B cell (primary cell): ENCODE measurements at regions not wholly inside any gene's neighbourhood (a gene's known extent, or its start where the extent isn't known, plus 50 kb on each side); places are given as distances from the start of the nearest gene placed in this dataset.
"Not testable (repeated sequence)": the region's sequence is repeated elsewhere in the genome, so short reads cannot be mapped to it uniquely, and the experiment has no call there.

Source experiments
- ATAC-seq: fragments of 200-7000 bp; cut with Tn5 transposase; one replicate; pipeline ENCODE4 v1.10.0; 2021; ENCODE audit warnings: low read depth, mild to moderate bottlenecking, moderate number of reproducible peaks, moderate library complexity
- CTCF ChIA-PET: fragments of 350-600 bp; sonication (Branson Sonifier 250); formaldehyde crosslinking; loops from one replicate; lab custom pipeline; 2021; ENCODE audit warnings: antibody characterized with exemption, inconsistent platforms; lab: Charles Lee
- POLR2A ChIA-PET: fragments of 350-600 bp; sonication (Branson Sonifier 250); formaldehyde crosslinking; loops from one replicate; lab custom pipeline; 2021; ENCODE audit warnings: antibody characterized with exemption; lab: Charles Lee
- DNase-seq: peaks from one replicate; pipeline ENCODE4 v3.0.0; 2013
- H2AFZ ChIP-seq: 2 replicates; pipeline ENCODE4 v1.6.1; 2012; ENCODE audit warnings: mild to moderate bottlenecking, low read depth, low read length; ENCODE audit not compliant: insufficient read depth, poor library complexity, severe bottlenecking
- H3K27ac ChIP-seq, 2 donors: 1 replicate in 1 of 2; 2 replicates in 1 of 2; pipeline ENCODE4 v1.5.1; 2012 to 2013; ENCODE audit warnings: low read length in 2 of 2, mild to moderate bottlenecking in 2 of 2, moderate library complexity in 1 of 2
- H3K27me3 ChIP-seq, 4 experiments: fragments of 200-600 bp in 1 of 4; sonication (generic) in 1 of 4; replicated peaks in 1 of 4; 1 replicate in 2 of 4; 2 replicates in 2 of 4; pipeline versions ENCODE4 v1.6.1 to v1.7.0; 2013 to 2016; ENCODE audit warnings: low read length in 3 of 4, mild to moderate bottlenecking in 2 of 4, mixed read lengths in 1 of 4, moderate library complexity in 1 of 4; ENCODE audit not compliant: insufficient read depth in 4 of 4, control insufficient read depth in 3 of 4; ENCODE audit errors: control extremely low read depth in 1 of 4
- H3K36me3 ChIP-seq, 2 experiments: replicated peaks in 1 of 2; 1 replicate in 1 of 2; 2 replicates in 1 of 2; pipeline versions ENCODE4 v1.6.1 to v1.7.1; 2013; ENCODE audit warnings: low read length in 1 of 2; ENCODE audit not compliant: insufficient read depth in 2 of 2, control insufficient read depth in 1 of 2; ENCODE audit errors: control extremely low read depth in 1 of 2, extremely low read depth in 1 of 2
- H3K4me1 ChIP-seq, 2 donors: fragments of 200-600 bp in 1 of 2; sonication (generic) in 1 of 2; 1 replicate in 1 of 2; 2 replicates in 1 of 2; pipeline versions ENCODE4 v1.5.1 to v1.6.1; 2013 to 2017; ENCODE audit warnings: low read length in 2 of 2; ENCODE audit not compliant: control insufficient read depth in 2 of 2, insufficient read depth in 2 of 2
- H3K4me2 ChIP-seq: replicated peaks from 2 replicates; pipeline ENCODE3; 2012; ENCODE audit warnings: mild to moderate bottlenecking, low read depth, low read length; ENCODE audit not compliant: poor library complexity, severe bottlenecking
- H3K4me3 ChIP-seq, 5 experiments: fragments of 200-600 bp in 1 of 5; sonication (generic) in 1 of 5; 1 replicate in 3 of 5; 2 replicates in 2 of 5; pipeline versions ENCODE4 v1.5.1 to v1.7.0; 2011 to 2016; ENCODE audit warnings: low read length in 4 of 5, mild to moderate bottlenecking in 4 of 5, low read depth in 2 of 5, control low read depth in 1 of 5, moderate library complexity in 1 of 5; ENCODE audit not compliant: insufficient read depth in 1 of 5; ENCODE audit errors: control extremely low read depth in 1 of 5, extremely low read depth in 1 of 5
- H3K79me2 ChIP-seq: fragments of 200-600 bp; sonication (generic); one replicate; pipeline ENCODE4 v1.6.0; 2016; ENCODE audit warnings: low read length; ENCODE audit not compliant: control insufficient read depth, insufficient read depth
- H3K9ac ChIP-seq: fragments of 200-600 bp; sonication (generic); 2 replicates; pipeline ENCODE4 v1.6.1; 2017; ENCODE audit warnings: mild to moderate bottlenecking, low read length, moderate library complexity
- H3K9me3 ChIP-seq, 3 donors: one replicate each; pipeline versions ENCODE4 v1.6.1 to v1.7.1; 2013; ENCODE audit warnings: low read length in 2 of 3; ENCODE audit not compliant: control insufficient read depth in 2 of 3, insufficient read depth in 1 of 3; ENCODE audit errors: control extremely low read depth in 1 of 3
- H4K20me1 ChIP-seq: 2 replicates; pipeline ENCODE4 v1.6.0; 2012; ENCODE audit warnings: mild to moderate bottlenecking, low read length; ENCODE audit not compliant: insufficient read depth, control insufficient read depth, poor library complexity, severe bottlenecking
- H3K27ac Mint-ChIP-seq: one replicate; pipeline ENCODE4 v1.8.0; 2021; ENCODE audit warnings: mixed read lengths
- H3K27me3 Mint-ChIP-seq: one replicate; pipeline ENCODE4 v1.8.0; 2021; ENCODE audit warnings: mixed read lengths
- H3K4me1 Mint-ChIP-seq: one replicate; pipeline ENCODE4 v1.8.0; 2021; ENCODE audit warnings: mixed read lengths
- H3K4me3 Mint-ChIP-seq: one replicate; pipeline ENCODE4 v1.8.0; 2021; ENCODE audit warnings: mixed read lengths
- H3K9me3 Mint-ChIP-seq: one replicate; pipeline ENCODE4 v1.8.0; 2022; ENCODE audit warnings: mixed read lengths; ENCODE audit not compliant: insufficient read depth
- CTCF ChIP-seq: fragments of 200-600 bp; IDR thresholded peaks from one replicate; pipeline ENCODE4 v1.8.0; 2022; ENCODE audit warnings: antibody characterized with exemption, mild to moderate bottlenecking
- EZH2 ChIP-seq: IDR thresholded peaks from 2 replicates; pipeline ENCODE4 v1.6.1; 2012; ENCODE audit warnings: borderline replicate concordance, low read depth, mild to moderate bottlenecking, moderate library complexity, low read length; ENCODE audit not compliant: insufficient read depth, poor library complexity, severe bottlenecking
- WGBS: methylation state at CpG from one replicate; pipeline ENCODE4 v1.1.5; 2013; ENCODE audit warnings: missing lambda C conversion rate; ENCODE audit not compliant: insufficient coverage; 5-methylcytosine and 5-hydroxymethylcytosine counted together
- intact Hi-C: fragments of 100-400 bp; cut with micrococcal nuclease; formaldehyde crosslinking; loops from one replicate; pipeline ENCODE4 v1.10.0; 2022

DNA sequence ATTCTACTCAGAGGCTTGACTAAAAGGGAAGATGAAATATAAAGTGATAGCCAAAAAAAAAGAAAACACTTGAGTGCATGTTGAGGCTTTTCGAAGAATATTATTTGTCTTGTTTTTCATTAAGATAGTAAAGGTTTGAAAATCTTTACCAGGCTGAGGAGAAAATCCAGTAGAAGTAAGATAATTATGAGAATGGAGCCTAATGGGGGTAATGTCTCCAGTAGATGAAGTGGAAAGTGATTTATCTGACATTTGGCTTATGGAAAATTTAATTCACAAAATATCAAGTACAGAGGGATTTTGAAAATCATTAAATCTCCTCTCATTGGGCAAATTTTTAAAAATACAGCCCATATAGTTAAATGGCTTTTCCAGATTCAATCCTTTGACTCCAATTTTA is 274.9 kb downstream of the SPRY2 start:
- POLR2A ChIA-PET: no interaction called here

GRCh38 chr13:80062416-80062815 is 278.5 kb downstream of the SPRY2 start:
- DNase-seq, H3K27ac ChIP-seq, H3K9me3 Mint-ChIP-seq, intact Hi-C loops, H3K9me3 ChIP-seq, H3K4me3 ChIP-seq, ATAC-seq, H3K4me1 ChIP-seq, CTCF ChIA-PET, H3K4me3 Mint-ChIP-seq, H3K9ac ChIP-seq, H3K27me3 Mint-ChIP-seq, H3K79me2 ChIP-seq, POLR2A ChIA-PET, H3K36me3 ChIP-seq, H3K4me1 Mint-ChIP-seq, H4K20me1 ChIP-seq, H3K27ac Mint-ChIP-seq, H3K4me2 ChIP-seq, H2AFZ ChIP-seq, H3K27me3 ChIP-seq: not testable (repeated sequence)

More for the DNA sequence above, 274.9 kb downstream of the SPRY2 start:
- no peak overlapping the region for H3K4me2 ChIP-seq
- no peaks in the 10 kb centered on the region for H3K4me1 ChIP-seq
- peaks cover 0 to 1% (median 0%) of the 10 kb centered on the region in 3 donors for H3K9me3 ChIP-seq
- no peaks in the 10 kb centered on the region for H3K79me2 ChIP-seq
- CTCF ChIA-PET: no interaction called here
- ATAC-seq (no peak), DNase-seq (no peak)
- no CpG with 5 or more reads among the region's 1 CpG for WGBS
- no peak overlapping the region for H2AFZ ChIP-seq
- Mint-ChIP-seq H3K27me3 (no peaks in the 10 kb centered on the region), H3K9me3 (no peaks in the 10 kb centered on the region), H3K27ac (no peak overlapping the region), H3K4me3 (no peak overlapping the region), H3K4me1 (no peaks in the 10 kb centered on the region)
- H3K36me3 ChIP-seq: no peaks in the 10 kb centered on the region
- H4K20me1 ChIP-seq: no peaks in the 10 kb centered on the region
- no peak overlapping the region for H3K9ac ChIP-seq
- intact Hi-C loops: no loop called here
- no peaks in the 10 kb centered on the region for H3K27me3 ChIP-seq
- H3K27ac ChIP-seq: no peak overlapping the region
- no peak for TF ChIP-seq CTCF
- no peak for TF ChIP-seq EZH2
- H3K4me3 ChIP-seq: no peak overlapping the region
